ENCODE measurements at regions not wholly inside any gene's neighbourhood (a gene's known extent, or its start where the extent isn't known, plus 50 kb on each side); places are given as distances from the start of the nearest gene placed in this dataset.

DNA sequence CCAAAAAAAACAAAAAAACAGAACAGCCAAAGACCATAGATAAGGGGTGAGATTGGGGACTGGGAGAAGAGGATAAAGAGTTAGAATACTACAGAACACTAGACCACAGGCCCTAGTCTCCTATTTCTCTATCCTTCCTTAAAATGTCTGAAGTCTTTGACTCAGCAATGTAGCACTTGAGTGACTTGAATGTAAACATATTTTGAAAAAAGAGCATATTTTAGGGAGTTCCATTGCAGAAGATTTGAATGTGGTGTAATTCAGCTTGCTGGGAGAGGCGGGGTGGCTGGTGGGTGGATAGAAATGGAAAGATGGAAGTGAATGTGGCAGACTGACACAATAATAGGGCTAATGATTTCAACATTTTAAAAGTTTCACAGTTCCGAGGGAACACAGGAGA lies 144.9 kb downstream of the CHIC2 start:
- no peaks in the 10 kb centered on the region for H3K27me3 ChIP-seq

DNA sequence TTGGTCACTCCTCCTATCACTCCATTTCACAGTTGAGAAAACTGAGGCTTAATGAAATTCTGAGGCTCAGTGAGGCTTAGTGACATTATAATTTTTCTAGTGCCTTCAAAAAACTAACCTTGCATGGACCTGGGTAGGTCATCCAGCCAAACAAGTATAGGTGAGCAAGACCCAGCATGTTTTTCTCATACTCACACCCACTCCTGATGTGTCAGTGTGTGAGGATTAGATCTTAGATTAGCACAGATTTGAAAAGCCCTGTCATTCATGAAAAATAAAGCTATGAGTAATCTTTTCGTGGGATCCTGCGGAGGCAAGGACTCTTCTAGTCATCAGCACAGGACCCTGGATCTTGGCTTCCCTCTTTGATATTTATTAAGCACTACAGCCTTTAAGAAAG lies 146.7 kb downstream of the CHIC2 start:
- DNase-seq: no peak
- 71 to 95% methylated on average over 2 of the region's 2 CpGs for WGBS, 2 donors
- Histone ChIP-seq H3K27me3 (no peaks in the 10 kb centered on the region), H3K27ac (no peak overlapping the region), H3K9me3 (no peaks in the 10 kb centered on the region), H3K36me3 (ENCODE audit: low read depth, missing control alignments) (no peaks in the 10 kb centered on the region), H3K4me3 (no peak overlapping the region), H3K4me1 (no peaks in the 10 kb centered on the region)
- intact Hi-C loops (cut with DNase I; ENCODE audit: low total_unique reads): no loop called here
- TF ChIP-seq, protein P1, sequence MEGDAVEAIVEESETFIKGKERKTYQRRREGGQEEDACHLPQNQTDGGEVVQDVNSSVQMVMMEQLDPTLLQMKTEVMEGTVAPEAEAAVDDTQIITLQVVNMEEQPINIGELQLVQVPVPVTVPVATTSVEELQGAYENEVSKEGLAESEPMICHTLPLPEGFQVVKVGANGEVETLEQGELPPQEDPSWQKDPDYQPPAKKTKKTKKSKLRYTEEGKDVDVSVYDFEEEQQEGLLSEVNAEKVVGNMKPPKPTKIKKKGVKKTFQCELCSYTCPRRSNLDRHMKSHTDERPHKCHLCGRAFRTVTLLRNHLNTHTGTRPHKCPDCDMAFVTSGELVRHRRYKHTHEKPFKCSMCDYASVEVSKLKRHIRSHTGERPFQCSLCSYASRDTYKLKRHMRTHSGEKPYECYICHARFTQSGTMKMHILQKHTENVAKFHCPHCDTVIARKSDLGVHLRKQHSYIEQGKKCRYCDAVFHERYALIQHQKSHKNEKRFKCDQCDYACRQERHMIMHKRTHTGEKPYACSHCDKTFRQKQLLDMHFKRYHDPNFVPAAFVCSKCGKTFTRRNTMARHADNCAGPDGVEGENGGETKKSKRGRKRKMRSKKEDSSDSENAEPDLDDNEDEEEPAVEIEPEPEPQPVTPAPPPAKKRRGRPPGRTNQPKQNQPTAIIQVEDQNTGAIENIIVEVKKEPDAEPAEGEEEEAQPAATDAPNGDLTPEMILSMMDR (IDR thresholded peaks at IDR 0.05): no peak
- TF ChIP-seq POLR2A (IDR thresholded peaks at IDR 0.05): no peak

More for the DNA sequence above, 144.9 kb downstream of the CHIC2 start:
- TF ChIP-seq, protein P1 (IDR thresholded peaks at IDR 0.05): no peak
- TF ChIP-seq POLR2A (IDR thresholded peaks at IDR 0.05): no peak
- WGBS, 2 donors: 87 to 88% methylated on average over 2 of the region's 2 CpGs
- no peaks in the 10 kb centered on the region for H3K9me3 ChIP-seq
- H3K36me3 ChIP-seq (ENCODE audit: low read depth, missing control alignments): no peaks in the 10 kb centered on the region
- H3K4me1 ChIP-seq: no peaks in the 10 kb centered on the region
- no peak overlapping the region for H3K4me3 ChIP-seq
- H3K27ac ChIP-seq: no peak overlapping the region
- no peak for DNase-seq
- intact Hi-C loops (cut with DNase I; ENCODE audit: low total_unique reads): no loop called here

DNA sequence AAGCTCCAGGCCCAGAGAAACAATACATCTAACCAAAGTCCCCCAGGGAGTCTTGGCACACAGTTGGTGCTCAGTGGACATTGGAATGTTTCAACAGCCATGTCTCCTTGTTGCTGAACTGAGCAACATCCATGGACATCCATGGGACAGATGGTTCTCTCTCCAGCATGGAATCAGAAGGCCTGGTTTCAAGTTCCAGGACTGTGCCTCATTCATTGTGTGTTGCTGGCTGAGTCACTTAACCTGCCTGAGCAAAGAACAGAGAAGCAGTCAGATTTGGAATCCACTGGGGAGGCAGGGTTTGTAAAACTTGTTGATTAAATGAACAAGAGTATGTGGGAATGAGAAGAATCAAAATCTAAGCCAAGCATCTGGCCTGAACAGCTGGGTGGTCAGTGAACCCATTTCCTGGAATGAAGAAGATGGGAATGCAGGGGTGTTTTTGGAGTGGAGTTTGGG lies 147.9 kb downstream of the CHIC2 start:
- intact Hi-C loops (cut with DNase I; ENCODE audit: low total_unique reads): no loop called here
- H3K4me3 ChIP-seq: no peak overlapping the region

DNA sequence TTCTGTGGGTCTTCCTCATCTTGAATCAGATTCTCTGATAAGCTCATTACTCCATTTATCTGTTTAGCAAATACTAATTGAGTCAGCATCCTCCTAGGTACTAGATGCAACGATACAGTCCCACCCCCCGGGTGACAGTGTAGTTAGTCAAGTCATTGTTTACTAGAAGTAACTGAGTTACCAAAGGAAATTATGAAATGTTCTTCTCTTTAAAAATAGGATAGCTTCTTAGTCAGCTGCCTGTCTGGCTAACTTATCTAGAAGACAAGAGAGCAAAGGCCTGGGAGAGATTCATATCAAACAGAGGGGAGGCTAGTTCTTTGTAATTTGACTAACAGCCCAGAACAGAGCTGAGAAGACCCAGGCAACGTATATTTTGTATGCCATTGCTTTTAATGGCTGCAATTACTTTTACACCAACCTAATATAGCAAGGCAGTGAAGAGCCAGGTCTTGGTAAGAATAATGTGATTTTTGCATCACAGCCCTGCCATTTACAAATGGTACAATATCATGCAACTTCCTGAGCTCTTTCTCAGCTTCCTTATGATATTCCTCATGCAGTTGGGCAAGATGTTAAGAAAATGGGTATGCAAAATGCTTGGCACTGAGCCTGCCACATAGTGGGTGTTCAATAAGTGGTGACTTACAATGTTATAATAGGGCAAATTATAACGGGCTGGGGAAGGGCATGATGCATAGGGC lies 149.9 kb downstream of the CHIC2 start:
- DNase-seq: no peak
- H3K4me1 ChIP-seq: no peaks in the 10 kb centered on the region
- no peaks in the 10 kb centered on the region for H3K27me3 ChIP-seq
- no peaks in the 10 kb centered on the region for H3K9me3 ChIP-seq
- no peak for TF ChIP-seq POLR2A (IDR thresholded peaks at IDR 0.05)
- TF ChIP-seq, protein P1 (IDR thresholded peaks at IDR 0.05): no peak
- H3K36me3 ChIP-seq (ENCODE audit: low read depth, missing control alignments): no peaks in the 10 kb centered on the region
- WGBS, 2 donors: 78 to 84% methylated on average over 4 of the region's 4 CpGs
- no peak overlapping the region for H3K27ac ChIP-seq
- H3K4me3 ChIP-seq: no peak overlapping the region
- intact Hi-C loops (cut with DNase I; ENCODE audit: low total_unique reads): no loop called here

More for the DNA sequence above, 147.9 kb downstream of the CHIC2 start:
- no peak for TF ChIP-seq POLR2A (IDR thresholded peaks at IDR 0.05)
- TF ChIP-seq, protein P1 (IDR thresholded peaks at IDR 0.05): no peak
- no peak for DNase-seq
- Histone ChIP-seq H3K27ac (no peak overlapping the region), H3K4me1 (no peaks in the 10 kb centered on the region), H3K9me3 (no peaks in the 10 kb centered on the region), H3K27me3 (no peaks in the 10 kb centered on the region), H3K36me3 (ENCODE audit: low read depth, missing control alignments) (no peaks in the 10 kb centered on the region)

DNA sequence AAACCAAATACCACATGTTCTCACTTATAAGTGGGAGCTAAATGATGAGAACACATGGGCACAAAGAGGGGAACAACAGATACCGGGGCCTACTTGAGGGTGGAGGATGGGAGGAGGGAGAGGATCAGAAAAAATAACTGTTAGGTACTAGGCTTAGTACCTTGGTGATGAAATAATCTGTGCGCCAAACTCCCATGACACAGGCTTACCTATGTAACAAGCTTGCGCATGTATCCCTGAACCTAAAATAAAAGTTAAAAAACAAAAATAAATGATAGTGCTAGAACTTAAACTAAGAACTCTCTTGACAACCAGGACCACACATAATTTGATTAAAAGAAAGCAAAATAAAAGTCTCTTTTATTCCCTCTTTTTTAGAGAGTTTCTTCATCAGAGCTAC lies 150.6 kb downstream of the CHIC2 start:
- Histone ChIP-seq H3K4me3 (no peak overlapping the region), H3K9me3 (no peaks in the 10 kb centered on the region), H3K4me1 (peaks cover 2% of the 10 kb centered on the region), H3K27me3 (no peaks in the 10 kb centered on the region), H3K36me3 (ENCODE audit: low read depth, missing control alignments) (no peaks in the 10 kb centered on the region), H3K27ac (no peak overlapping the region)
- no peak for TF ChIP-seq POLR2A (IDR thresholded peaks at IDR 0.05)
- TF ChIP-seq, protein P1 (IDR thresholded peaks at IDR 0.05): no peak
- 84 to 94% methylated on average over 3 of the region's 3 CpGs for WGBS, 2 donors
- DNase-seq: no peak
- intact Hi-C loops (cut with DNase I; ENCODE audit: low total_unique reads): no loop called here
